ENCODE measurements at regions not wholly inside any gene's neighbourhood (a gene's known extent, or its start where the extent isn't known, plus 50 kb on each side); places are given as distances from the start of the nearest gene placed in this dataset.

DNA sequence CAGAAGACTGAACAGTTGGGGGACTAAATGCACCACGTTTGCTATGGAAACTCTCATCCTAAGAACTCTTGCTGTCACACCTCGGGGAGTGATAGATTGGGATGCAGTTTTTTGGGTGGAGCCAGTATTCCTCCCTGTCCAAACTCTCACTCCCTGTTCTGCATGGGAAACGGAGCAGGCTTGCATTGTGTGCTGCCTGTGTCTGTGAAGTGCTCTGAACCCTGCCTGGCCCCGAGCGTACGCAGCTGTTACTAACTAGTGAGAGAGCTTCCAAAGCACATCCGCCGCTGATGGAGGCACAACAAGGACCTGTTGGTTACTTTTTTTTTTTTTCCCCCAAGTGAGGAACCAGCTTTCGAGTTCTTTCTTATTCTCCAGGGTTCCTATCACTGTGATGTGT, 195.5 kb downstream of the ANAPC1 start:
- no peak overlapping the region for H3K27ac ChIP-seq
- no peaks in the 10 kb centered on the region for H3K9me3 ChIP-seq
- H3K4me1 ChIP-seq, result peaks cover 0 to 7% of the 10 kb centered on the region in 2 donors
- 76 to 81% methylated on average over 9 of the region's 9 CpGs for WGBS, 2 donors
- intact Hi-C loops (cut with DNase I), result no loop called here
- H3K27me3 ChIP-seq, result no peaks in the 10 kb centered on the region
- no peak for DNase-seq
- no peaks in the 10 kb centered on the region for H3K36me3 ChIP-seq
- TF ChIP-seq, protein P1, sequence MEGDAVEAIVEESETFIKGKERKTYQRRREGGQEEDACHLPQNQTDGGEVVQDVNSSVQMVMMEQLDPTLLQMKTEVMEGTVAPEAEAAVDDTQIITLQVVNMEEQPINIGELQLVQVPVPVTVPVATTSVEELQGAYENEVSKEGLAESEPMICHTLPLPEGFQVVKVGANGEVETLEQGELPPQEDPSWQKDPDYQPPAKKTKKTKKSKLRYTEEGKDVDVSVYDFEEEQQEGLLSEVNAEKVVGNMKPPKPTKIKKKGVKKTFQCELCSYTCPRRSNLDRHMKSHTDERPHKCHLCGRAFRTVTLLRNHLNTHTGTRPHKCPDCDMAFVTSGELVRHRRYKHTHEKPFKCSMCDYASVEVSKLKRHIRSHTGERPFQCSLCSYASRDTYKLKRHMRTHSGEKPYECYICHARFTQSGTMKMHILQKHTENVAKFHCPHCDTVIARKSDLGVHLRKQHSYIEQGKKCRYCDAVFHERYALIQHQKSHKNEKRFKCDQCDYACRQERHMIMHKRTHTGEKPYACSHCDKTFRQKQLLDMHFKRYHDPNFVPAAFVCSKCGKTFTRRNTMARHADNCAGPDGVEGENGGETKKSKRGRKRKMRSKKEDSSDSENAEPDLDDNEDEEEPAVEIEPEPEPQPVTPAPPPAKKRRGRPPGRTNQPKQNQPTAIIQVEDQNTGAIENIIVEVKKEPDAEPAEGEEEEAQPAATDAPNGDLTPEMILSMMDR (IDR thresholded peaks at IDR 0.05), result no peak
- no peak for TF ChIP-seq POLR2A (IDR thresholded peaks at IDR 0.05)
- no peak overlapping the region for H3K4me3 ChIP-seq (replicated peaks in 1 of 3)

DNA sequence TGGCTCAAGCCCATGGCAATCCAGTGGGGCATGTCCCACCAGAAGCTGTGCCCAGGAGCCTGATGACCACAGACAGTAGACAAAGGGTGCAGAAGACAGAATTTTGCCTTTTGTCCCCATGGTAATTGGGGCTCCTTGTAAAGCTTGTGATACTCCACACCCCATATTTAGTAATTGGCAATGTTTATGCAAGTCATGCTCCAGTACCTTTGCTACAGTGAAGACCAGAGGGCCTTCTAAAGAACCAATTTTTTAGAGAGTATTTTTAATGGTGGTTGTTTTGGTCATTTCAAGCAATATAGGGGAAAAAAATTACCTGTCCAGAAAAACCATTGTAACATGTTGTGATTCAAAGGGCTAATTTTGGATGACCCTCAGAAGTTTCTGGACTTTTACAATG, 194.8 kb downstream of the ANAPC1 start:
- no peak overlapping the region for H3K27ac ChIP-seq
- H3K36me3 ChIP-seq, result no peaks in the 10 kb centered on the region
- H3K9me3 ChIP-seq, result no peaks in the 10 kb centered on the region
- TF ChIP-seq, protein P1 (IDR thresholded peaks at IDR 0.05), result no peak
- TF ChIP-seq POLR2A (IDR thresholded peaks at IDR 0.05), result no peak
- H3K27me3 ChIP-seq, result no peaks in the 10 kb centered on the region
- peaks cover 0 to 7% of the 10 kb centered on the region in 2 donors for H3K4me1 ChIP-seq
- no peak for DNase-seq
- no peak overlapping the region for H3K4me3 ChIP-seq (replicated peaks in 1 of 3)
- intact Hi-C loops (cut with DNase I), result no loop called here

DNA sequence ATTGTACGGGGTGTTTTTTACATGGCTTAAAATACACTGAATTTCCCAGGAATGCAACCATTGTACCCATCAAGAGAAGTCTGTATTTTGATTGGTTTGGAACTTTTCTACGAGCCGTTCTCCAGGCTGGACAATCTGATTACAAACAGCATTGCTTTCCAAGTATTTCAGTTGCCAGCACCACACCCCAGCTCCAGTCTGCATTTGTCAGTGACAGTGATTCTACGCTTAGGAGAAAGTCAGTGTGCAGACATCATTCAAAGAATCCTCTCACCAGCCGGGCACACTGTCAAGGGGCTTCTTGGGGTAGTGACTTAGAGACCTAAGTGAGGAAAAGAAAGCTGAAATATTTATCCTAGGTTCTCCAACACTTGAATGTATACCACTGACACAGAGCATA, 194.1 kb downstream of the ANAPC1 start:
- Histone ChIP-seq H3K4me3 (replicated peaks in 1 of 3) (no peak overlapping the region), H3K4me1 (peaks cover 0 to 7% of the 10 kb centered on the region in 2 donors), H3K36me3 (no peaks in the 10 kb centered on the region), H3K27ac (no peak overlapping the region), H3K9me3 (no peaks in the 10 kb centered on the region), H3K27me3 (no peaks in the 10 kb centered on the region)
- TF ChIP-seq, protein P1 (IDR thresholded peaks at IDR 0.05), result no peak
- intact Hi-C loops (cut with DNase I), result no loop called here
- DNase-seq, result no peak
- 81 to 86% methylated on average over 5 of the region's 5 CpGs for WGBS, 2 donors

DNA sequence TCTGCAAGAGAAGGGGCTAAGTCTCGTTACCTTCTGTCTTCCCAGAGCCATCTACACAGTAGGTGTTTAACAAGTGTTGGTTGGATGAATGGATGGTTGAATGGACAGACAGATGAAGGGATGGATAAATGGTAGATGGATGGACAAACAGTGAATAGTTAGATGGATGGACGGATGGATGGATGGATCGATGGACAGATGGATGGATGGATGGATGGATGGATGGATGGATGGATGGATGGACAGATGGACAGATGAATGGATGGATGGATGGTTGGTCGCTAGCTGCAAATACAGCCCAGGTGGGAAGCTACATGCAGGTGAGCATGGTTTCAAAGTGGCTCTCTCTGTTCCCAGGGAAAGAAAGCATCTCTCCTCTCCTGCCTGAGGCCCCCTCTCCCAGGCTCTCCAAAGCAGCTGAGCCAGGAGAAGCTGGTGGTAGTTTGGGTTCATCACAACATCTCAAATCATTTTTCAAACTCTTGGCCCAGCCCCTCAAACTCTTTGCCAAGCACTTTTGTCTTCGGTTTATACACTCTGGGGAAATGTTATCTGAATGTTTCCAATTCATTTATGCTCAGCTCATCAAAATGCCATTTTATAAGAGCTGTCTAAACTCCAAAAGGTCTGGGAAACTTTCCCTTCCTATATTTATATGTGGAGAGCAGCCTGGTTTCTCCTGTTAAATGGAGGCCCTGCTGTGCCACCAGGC, 192.7 kb downstream of the ANAPC1 start:
- no peak for DNase-seq
- Histone ChIP-seq H3K4me3 (replicated peaks in 1 of 3) (no peak overlapping the region), H3K27me3 (no peaks in the 10 kb centered on the region), H3K27ac (no peak overlapping the region), H3K36me3 (no peaks in the 10 kb centered on the region), H3K9me3 (no peaks in the 10 kb centered on the region), H3K4me1 (no peaks in the 10 kb centered on the region)
- intact Hi-C loops (cut with DNase I), result no loop called here
- TF ChIP-seq, protein P1 (IDR thresholded peaks at IDR 0.05), result no peak
- no peak for TF ChIP-seq POLR2A (IDR thresholded peaks at IDR 0.05)
- WGBS, 2 donors, result 92% methylated on average over 5 of the region's 5 CpGs

DNA sequence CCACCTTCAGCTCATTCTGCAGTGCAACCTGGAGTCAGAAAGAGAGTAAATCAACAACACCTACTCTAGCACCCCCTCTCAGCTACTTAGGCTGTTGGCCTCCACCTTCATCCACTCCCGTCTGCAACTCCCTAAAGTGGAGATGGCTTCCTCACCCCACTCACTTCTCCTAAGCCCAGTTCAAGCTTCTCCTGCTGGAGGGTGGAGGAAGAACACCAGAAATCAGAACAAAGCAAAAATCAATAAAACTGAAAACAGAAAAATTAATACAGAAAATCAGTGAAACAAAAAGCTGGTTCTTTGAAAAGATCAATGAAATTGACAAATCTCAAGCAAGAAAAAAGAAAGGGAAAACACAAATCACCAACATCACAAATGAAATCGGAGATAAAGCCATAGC, 191.7 kb downstream of the ANAPC1 start:
- DNase-seq, result no peak
- H3K27ac ChIP-seq, result no peak overlapping the region
- H3K4me1 ChIP-seq, result no peaks in the 10 kb centered on the region
- H3K9me3 ChIP-seq, result no peaks in the 10 kb centered on the region
- no peak overlapping the region for H3K4me3 ChIP-seq (replicated peaks in 1 of 3)
- intact Hi-C loops (cut with DNase I), result no loop called here
- 96 to 97% methylated on average over 2 of the region's 2 CpGs for WGBS, 2 donors
- TF ChIP-seq, protein P1 (IDR thresholded peaks at IDR 0.05), result no peak
- TF ChIP-seq POLR2A (IDR thresholded peaks at IDR 0.05), result no peak
- H3K27me3 ChIP-seq, result no peaks in the 10 kb centered on the region
- H3K36me3 ChIP-seq, result no peaks in the 10 kb centered on the region

Measured in thyroid gland (tissue), 4 donors.